Calu3 (cell line): ENCODE measurements at regions not wholly inside any gene's neighbourhood (a gene's known extent, or its start where the extent isn't known, plus 50 kb on each side); places are given as distances from the start of the nearest gene placed in this dataset.

Source experiments
- BruUV-seq: library from RNA; stranded (reverse); fragments of 400-500 nt; replicated peaks from 2 replicates; lab custom pipeline; 2021; lab: Mats Ljungman, UMichigan
- CTCF ChIA-PET: fragments of 300-600 bp; sonication (Branson Sonifier 250); formaldehyde crosslinking; loops from one replicate; lab custom pipeline; 2022; ENCODE audit warnings: antibody characterized with exemption; lab: Charles Lee
- DNase-seq: peaks from one replicate; pipeline ENCODE4 v3.0.0; 2022
- H3K27ac Mint-ChIP-seq: one replicate; pipeline ENCODE4 v1.8.0; 2022; ENCODE audit warnings: mixed read lengths; ENCODE audit not compliant: unreplicated experiment
- H3K27me3 Mint-ChIP-seq: one replicate; pipeline ENCODE4 v1.8.0; 2022; ENCODE audit warnings: mixed read lengths; ENCODE audit not compliant: unreplicated experiment
- H3K36me3 Mint-ChIP-seq: one replicate; pipeline ENCODE4 v1.8.0; 2022; ENCODE audit warnings: mild to moderate bottlenecking, moderate library complexity, mixed read lengths; ENCODE audit not compliant: insufficient read depth, unreplicated experiment
- H3K4me1 Mint-ChIP-seq: one replicate; pipeline ENCODE4 v1.8.0; 2022; ENCODE audit warnings: mild to moderate bottlenecking, low read depth, mixed read lengths; ENCODE audit not compliant: unreplicated experiment
- H3K4me3 Mint-ChIP-seq: one replicate; pipeline ENCODE4 v1.8.0; 2022; ENCODE audit warnings: mild to moderate bottlenecking, low read depth, moderate library complexity, mixed read lengths; ENCODE audit not compliant: unreplicated experiment
- H3K9me3 Mint-ChIP-seq: one replicate; pipeline ENCODE4 v1.8.0; 2022; ENCODE audit warnings: low read depth, mixed read lengths; ENCODE audit not compliant: unreplicated experiment
- intact Hi-C: fragments of 100-400 bp; cut with micrococcal nuclease; formaldehyde crosslinking; loops from one replicate; pipeline ENCODE4 v1.10.0; 2022; ENCODE audit not compliant: unreplicated experiment
- TF ChIP-seq, protein P1 (sequence below): fragments of 200-600 bp; IDR thresholded peaks from one replicate; pipeline ENCODE4 v1.8.0; 2022; ENCODE audit warnings: antibody characterized with exemption; ENCODE audit not compliant: unreplicated experiment

DNA sequence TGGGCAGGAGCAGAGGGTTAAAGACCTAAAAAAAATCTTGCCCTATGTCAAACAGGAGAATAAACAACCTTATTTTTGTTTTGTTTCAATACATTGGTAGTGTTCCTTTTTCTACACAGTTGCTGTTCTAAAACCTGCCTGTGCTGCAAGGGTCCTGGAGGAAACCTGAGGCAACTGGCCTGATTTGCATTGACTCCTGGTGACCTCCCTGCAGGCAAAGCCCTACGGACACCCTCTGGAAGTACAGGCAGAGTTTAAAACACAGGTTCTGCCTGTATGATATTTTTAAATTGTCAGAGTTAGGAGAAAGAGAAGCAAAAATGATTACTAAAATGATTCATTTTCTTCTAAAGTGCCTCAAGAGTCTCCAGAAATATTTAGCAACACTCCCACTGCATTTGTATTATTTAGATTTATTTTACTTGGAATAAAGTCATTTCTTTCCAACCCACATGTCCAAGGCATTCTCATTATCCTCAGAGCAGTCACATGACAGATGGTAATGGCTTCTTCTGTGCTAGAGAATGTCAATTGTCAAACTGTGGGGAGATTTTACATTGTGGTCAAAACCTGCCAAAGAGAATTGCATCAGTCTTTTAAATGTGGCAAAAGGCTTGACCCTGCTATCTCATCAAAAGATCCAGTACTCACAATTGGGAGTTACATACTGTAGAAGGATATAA is 559.6 kb downstream of the CETN3 start:
- no peaks in the 10 kb centered on the region for H3K36me3 Mint-ChIP-seq
- intact Hi-C loops, result no loop called here
- no peaks in the 10 kb centered on the region for H3K4me1 Mint-ChIP-seq
- no peaks in the 10 kb centered on the region for H3K27me3 Mint-ChIP-seq
- TF ChIP-seq, protein P1, sequence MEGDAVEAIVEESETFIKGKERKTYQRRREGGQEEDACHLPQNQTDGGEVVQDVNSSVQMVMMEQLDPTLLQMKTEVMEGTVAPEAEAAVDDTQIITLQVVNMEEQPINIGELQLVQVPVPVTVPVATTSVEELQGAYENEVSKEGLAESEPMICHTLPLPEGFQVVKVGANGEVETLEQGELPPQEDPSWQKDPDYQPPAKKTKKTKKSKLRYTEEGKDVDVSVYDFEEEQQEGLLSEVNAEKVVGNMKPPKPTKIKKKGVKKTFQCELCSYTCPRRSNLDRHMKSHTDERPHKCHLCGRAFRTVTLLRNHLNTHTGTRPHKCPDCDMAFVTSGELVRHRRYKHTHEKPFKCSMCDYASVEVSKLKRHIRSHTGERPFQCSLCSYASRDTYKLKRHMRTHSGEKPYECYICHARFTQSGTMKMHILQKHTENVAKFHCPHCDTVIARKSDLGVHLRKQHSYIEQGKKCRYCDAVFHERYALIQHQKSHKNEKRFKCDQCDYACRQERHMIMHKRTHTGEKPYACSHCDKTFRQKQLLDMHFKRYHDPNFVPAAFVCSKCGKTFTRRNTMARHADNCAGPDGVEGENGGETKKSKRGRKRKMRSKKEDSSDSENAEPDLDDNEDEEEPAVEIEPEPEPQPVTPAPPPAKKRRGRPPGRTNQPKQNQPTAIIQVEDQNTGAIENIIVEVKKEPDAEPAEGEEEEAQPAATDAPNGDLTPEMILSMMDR, result no peak
- no peak overlapping the region for H3K4me3 Mint-ChIP-seq
- no TSS peak for BruUV-seq
- DNase-seq, result no peak
- CTCF ChIA-PET, result no interaction called here
- H3K27ac Mint-ChIP-seq, result no peak overlapping the region
- peaks cover 2% of the 10 kb centered on the region for H3K9me3 Mint-ChIP-seq

- TF ChIP-seq, protein P1, result no peak
- no peaks in the 10 kb centered on the region for H3K36me3 Mint-ChIP-seq
- no TSS peak for BruUV-seq
- H3K27me3 Mint-ChIP-seq, result no peaks in the 10 kb centered on the region
- no peak overlapping the region for H3K4me3 Mint-ChIP-seq
- H3K4me1 Mint-ChIP-seq, result no peaks in the 10 kb centered on the region
- CTCF ChIA-PET, result interaction anchor here (0.5 kb wide), 1 partner anchor 658 kb away, joined by 3 read pairs; no protein-coding TSS in a partner anchor
- peaks cover 2% of the 10 kb centered on the region for H3K9me3 Mint-ChIP-seq
- H3K27ac Mint-ChIP-seq, result no peak overlapping the region
- no peak for DNase-seq
- intact Hi-C loops, result no loop called here
Measured at GRCh38 chr5:89847743-89848142, 561.8 kb downstream of the CETN3 start.

DNA sequence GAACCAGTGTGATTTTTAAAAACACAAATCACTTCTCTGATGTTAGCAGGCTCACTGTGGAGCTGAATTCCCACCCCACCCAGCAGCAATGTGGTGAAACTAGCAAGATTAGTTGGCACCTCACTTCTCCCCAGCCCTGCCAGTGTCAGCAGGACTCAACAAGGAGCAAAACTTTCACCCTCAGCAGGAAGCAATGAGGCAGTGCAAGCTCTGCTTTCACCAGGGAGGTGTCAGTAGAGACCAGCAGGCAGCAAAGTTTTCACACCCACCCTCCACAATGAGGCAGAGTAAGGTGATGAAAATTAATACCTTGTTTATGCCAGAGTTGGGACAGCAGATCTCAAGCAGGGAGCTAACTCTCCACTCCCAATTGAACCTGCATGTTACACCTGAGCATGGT is 565.0 kb downstream of the CETN3 start:
- BruUV-seq, result no TSS peak
- intact Hi-C loops, result no loop called here
- H3K4me3 Mint-ChIP-seq, result no peak overlapping the region
- H3K4me1 Mint-ChIP-seq, result no peaks in the 10 kb centered on the region
- no peak overlapping the region for H3K27ac Mint-ChIP-seq
- CTCF ChIA-PET, result no interaction called here
- DNase-seq, result peak; percentile 4
- no peaks in the 10 kb centered on the region for H3K27me3 Mint-ChIP-seq
- H3K9me3 Mint-ChIP-seq, result peaks cover 2% of the 10 kb centered on the region
- TF ChIP-seq, protein P1, result no peak
- no peaks in the 10 kb centered on the region for H3K36me3 Mint-ChIP-seq

- Mint-ChIP-seq H3K9me3 (peaks cover 2% of the 10 kb centered on the region), H3K4me3 (no peak overlapping the region), H3K27ac (no peak overlapping the region), H3K36me3 (no peaks in the 10 kb centered on the region), H3K4me1 (no peaks in the 10 kb centered on the region), H3K27me3 (no peaks in the 10 kb centered on the region)
- no peak for DNase-seq
- TF ChIP-seq, protein P1, result no peak
- intact Hi-C loops, result no loop called here
- CTCF ChIA-PET, result no interaction called here
- no TSS peak for BruUV-seq
Measured at GRCh38 chr5:89842531-89842930, 567.0 kb downstream of the CETN3 start.
